HG03045 (cell line): ENCODE measurements at regions not wholly inside any gene's neighbourhood (a gene's known extent, or its start where the extent isn't known, plus 50 kb on each side); places are given as distances from the start of the nearest gene placed in this dataset.
"Not testable (repeated sequence)": the region's sequence is repeated elsewhere in the genome, so short reads cannot be mapped to it uniquely, and the experiment has no call there.

ENCODE experiments used
- ATAC-seq: cut with Tn5 transposase; IDR thresholded peaks from one replicate; pipeline ENCODE4 v1.9.1; 2021; ENCODE audit warnings: mild to moderate bottlenecking, moderate library complexity; ENCODE audit not compliant: unreplicated experiment

GRCh38 chr2:145927131-145927950, 1407.4 kb upstream of the ZEB2 start:
- no peak for ATAC-seq

GRCh38 chr2:145925591-145925990, 1405.7 kb upstream of the ZEB2 start:
- ATAC-seq: no peak

GRCh38 chr2:145919477-145919876, 1399.6 kb upstream of the ZEB2 start:
- no peak for ATAC-seq

- no peak for ATAC-seq
Observed at GRCh38 chr2:145918951-145919350, 1399.0 kb upstream of the ZEB2 start.

GRCh38 chr2:145916799-145917198, 1396.9 kb upstream of the ZEB2 start:
- ATAC-seq: no peak

- ATAC-seq: no peak
Observed at GRCh38 chr2:145914716-145915115, 1394.8 kb upstream of the ZEB2 start.

- ATAC-seq: no peak
Observed at GRCh38 chr2:145910416-145910815, 1390.5 kb upstream of the ZEB2 start.

- ATAC-seq: no peak
Observed at GRCh38 chr2:145909766-145910165, 1389.8 kb upstream of the ZEB2 start.

- ATAC-seq: no peak
Observed at GRCh38 chr2:145909175-145909755, 1389.3 kb upstream of the ZEB2 start.

GRCh38 chr2:145906354-145906753, 1386.4 kb upstream of the ZEB2 start:
- no peak for ATAC-seq

- ATAC-seq: no peak
Observed at GRCh38 chr2:145905371-145905770, 1385.5 kb upstream of the ZEB2 start.

GRCh38 chr2:145897151-145897550, 1377.2 kb upstream of the ZEB2 start:
- ATAC-seq: no peak

GRCh38 chr2:145887915-145888314, 1368.0 kb upstream of the ZEB2 start:
- ATAC-seq: no peak

- not testable (repeated sequence) for ATAC-seq
Observed at GRCh38 chr2:145880997-145881396, 1361.1 kb upstream of the ZEB2 start.

GRCh38 chr2:145875016-145875415, 1355.1 kb upstream of the ZEB2 start:
- no peak for ATAC-seq

- no peak for ATAC-seq
Observed at GRCh38 chr2:145874466-145874865, 1354.5 kb upstream of the ZEB2 start.

- no peak for ATAC-seq
Observed at GRCh38 chr2:145864501-145864900, 1344.6 kb upstream of the ZEB2 start.

GRCh38 chr2:145861940-145862339, 1342.0 kb upstream of the ZEB2 start:
- ATAC-seq: no peak

GRCh38 chr2:145860083-145860482, 1340.2 kb upstream of the ZEB2 start:
- ATAC-seq: no peak

- ATAC-seq: no peak
Observed at GRCh38 chr2:145855142-145855541, 1335.2 kb upstream of the ZEB2 start.

- ATAC-seq: no peak
Observed at GRCh38 chr2:145854039-145854755, 1334.3 kb upstream of the ZEB2 start.

GRCh38 chr2:145851730-145852129, 1331.8 kb upstream of the ZEB2 start:
- ATAC-seq: no peak
